ENCODE measurements at regions not wholly inside any gene's neighbourhood (a gene's known extent, or its start where the extent isn't known, plus 50 kb on each side); places are given as distances from the start of the nearest gene placed in this dataset.

- in situ Hi-C loops (cut with MboI; ENCODE audit: low sequenced_read_pairs, unreplicated experiment), result no loop called here
- TF ChIP-seq, protein P1, sequence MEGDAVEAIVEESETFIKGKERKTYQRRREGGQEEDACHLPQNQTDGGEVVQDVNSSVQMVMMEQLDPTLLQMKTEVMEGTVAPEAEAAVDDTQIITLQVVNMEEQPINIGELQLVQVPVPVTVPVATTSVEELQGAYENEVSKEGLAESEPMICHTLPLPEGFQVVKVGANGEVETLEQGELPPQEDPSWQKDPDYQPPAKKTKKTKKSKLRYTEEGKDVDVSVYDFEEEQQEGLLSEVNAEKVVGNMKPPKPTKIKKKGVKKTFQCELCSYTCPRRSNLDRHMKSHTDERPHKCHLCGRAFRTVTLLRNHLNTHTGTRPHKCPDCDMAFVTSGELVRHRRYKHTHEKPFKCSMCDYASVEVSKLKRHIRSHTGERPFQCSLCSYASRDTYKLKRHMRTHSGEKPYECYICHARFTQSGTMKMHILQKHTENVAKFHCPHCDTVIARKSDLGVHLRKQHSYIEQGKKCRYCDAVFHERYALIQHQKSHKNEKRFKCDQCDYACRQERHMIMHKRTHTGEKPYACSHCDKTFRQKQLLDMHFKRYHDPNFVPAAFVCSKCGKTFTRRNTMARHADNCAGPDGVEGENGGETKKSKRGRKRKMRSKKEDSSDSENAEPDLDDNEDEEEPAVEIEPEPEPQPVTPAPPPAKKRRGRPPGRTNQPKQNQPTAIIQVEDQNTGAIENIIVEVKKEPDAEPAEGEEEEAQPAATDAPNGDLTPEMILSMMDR (IDR thresholded peaks at IDR 0.05; ENCODE audit: borderline replicate concordance, control extremely low read depth, extremely low read depth, insufficient read depth, missing control alignments), result no peak
- DNase-seq (ENCODE audit: low spot score), result no peak
Measured at GRCh38 chr5:27700526-27700925, 662.1 kb upstream of the CDH9 start.

DNA sequence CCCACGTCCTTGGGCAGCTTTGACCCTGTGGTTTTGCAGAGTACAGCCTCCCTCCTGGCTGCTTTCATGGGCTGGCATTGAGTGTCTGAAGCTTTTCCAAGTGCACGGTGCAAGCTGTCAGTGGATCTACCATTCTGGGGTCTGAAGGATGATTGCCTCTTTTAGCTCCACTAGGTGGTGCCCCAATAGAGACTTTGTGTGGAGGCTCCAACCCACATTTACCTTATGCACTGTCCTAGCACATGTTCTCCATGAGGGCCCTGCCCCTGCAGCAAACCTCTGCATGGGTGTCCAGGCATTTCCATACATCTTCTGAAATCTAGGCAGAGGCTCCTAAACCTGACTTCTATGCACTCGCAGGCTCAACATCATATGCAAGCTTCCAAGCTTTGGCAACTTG is 644.2 kb upstream of the CDH9 start:
- no peak for DNase-seq (ENCODE audit: low spot score)
- in situ Hi-C loops (cut with MboI; ENCODE audit: low sequenced_read_pairs, unreplicated experiment), result no loop called here

GRCh38 chr5:27652505-27652904 is 614.1 kb upstream of the CDH9 start:
- TF ChIP-seq, protein P1 (IDR thresholded peaks at IDR 0.05; ENCODE audit: borderline replicate concordance, control extremely low read depth, extremely low read depth, insufficient read depth, missing control alignments), result no peak
- in situ Hi-C loops (cut with MboI; ENCODE audit: low sequenced_read_pairs, unreplicated experiment), result no loop called here
- no peak for DNase-seq (ENCODE audit: low spot score)

More for the DNA sequence above, 644.2 kb upstream of the CDH9 start:
- TF ChIP-seq, protein P1 (IDR thresholded peaks at IDR 0.05; ENCODE audit: borderline replicate concordance, control extremely low read depth, extremely low read depth, insufficient read depth, missing control alignments), result no peak

- DNase-seq (ENCODE audit: low spot score), result no peak
- TF ChIP-seq, protein P1 (IDR thresholded peaks at IDR 0.05; ENCODE audit: borderline replicate concordance, control extremely low read depth, extremely low read depth, insufficient read depth, missing control alignments), result no peak
- in situ Hi-C loops (cut with MboI; ENCODE audit: low sequenced_read_pairs, unreplicated experiment), result no loop called here
Measured at GRCh38 chr5:27639005-27639612, 600.7 kb upstream of the CDH9 start.

GRCh38 chr5:27619982-27620381 is 581.6 kb upstream of the CDH9 start:
- in situ Hi-C loops (cut with MboI; ENCODE audit: low sequenced_read_pairs, unreplicated experiment), result no loop called here
- TF ChIP-seq, protein P1 (IDR thresholded peaks at IDR 0.05; ENCODE audit: borderline replicate concordance, control extremely low read depth, extremely low read depth, insufficient read depth, missing control alignments), result no peak
- no peak for DNase-seq (ENCODE audit: low spot score)

DNA sequence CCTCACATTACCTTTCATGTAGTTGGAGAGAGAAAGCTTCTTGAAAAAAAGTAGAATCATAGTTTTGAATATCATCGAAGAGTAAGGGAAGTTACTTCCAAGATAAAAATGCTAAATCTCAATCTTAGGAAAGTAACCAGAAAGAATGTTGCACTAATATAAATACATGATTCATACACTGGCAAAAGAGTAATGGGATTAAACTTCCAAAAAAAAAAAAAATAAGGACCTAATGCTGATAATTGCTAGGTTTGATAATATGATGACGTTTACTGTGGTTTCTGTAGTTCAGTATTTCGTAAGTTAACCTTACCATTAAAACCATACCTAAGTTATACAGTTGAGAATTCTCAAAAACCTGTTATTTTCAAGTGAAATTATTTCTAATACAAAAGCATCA is 573.8 kb upstream of the CDH9 start:
- in situ Hi-C loops (cut with MboI; ENCODE audit: low sequenced_read_pairs, unreplicated experiment), result no loop called here
- DNase-seq (ENCODE audit: low spot score), result no peak
- TF ChIP-seq, protein P1 (IDR thresholded peaks at IDR 0.05; ENCODE audit: borderline replicate concordance, control extremely low read depth, extremely low read depth, insufficient read depth, missing control alignments), result no peak

All from GM13976 (cell line).